ENCODE measurements at regions not wholly inside any gene's neighbourhood (a gene's known extent, or its start where the extent isn't known, plus 50 kb on each side); places are given as distances from the start of the nearest gene placed in this dataset.
"Not testable (repeated sequence)": the region's sequence is repeated elsewhere in the genome, so short reads cannot be mapped to it uniquely, and the experiment has no call there.

DNA sequence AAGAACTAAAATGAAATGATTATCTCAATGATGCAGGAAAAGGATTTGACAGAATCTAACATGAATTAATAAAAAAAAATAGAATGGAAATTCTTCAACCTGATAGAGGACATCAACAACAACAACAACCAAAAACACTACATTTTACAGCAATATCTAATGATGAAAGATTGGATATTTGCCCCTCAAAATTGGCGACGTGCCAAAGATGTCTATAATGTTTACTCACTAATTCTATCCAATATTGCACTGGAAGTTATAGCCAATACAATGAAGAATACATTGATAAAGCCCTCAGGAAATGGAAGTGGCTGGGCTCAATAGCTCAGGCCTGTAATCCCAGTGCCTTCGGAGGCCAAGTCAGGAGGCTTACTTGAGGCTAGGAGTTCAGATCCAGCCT, 99.4 kb upstream of the ANTXRL start:
- not testable (repeated sequence) for H3K4me1 ChIP-seq (ENCODE audit: control insufficient read depth in 3 of 3, insufficient read depth in 3 of 3, low read length in 3 of 3); H3K36me3 ChIP-seq (ENCODE audit: control insufficient read depth in 3 of 3, insufficient read depth in 3 of 3, low read length in 3 of 3); H3K27me3 ChIP-seq (ENCODE audit: control insufficient read depth in 3 of 3, insufficient read depth in 3 of 3, low read length in 3 of 3); H3K27ac ChIP-seq (ENCODE audit: low read depth, low read length); H3K4me3 ChIP-seq (ENCODE audit: low read length in 3 of 3); H3K9ac ChIP-seq (ENCODE audit: low read depth in 1 of 3, low read length in 3 of 3); H3K9me3 ChIP-seq (ENCODE audit: control insufficient read depth in 3 of 3, low read length in 3 of 3)

DNA sequence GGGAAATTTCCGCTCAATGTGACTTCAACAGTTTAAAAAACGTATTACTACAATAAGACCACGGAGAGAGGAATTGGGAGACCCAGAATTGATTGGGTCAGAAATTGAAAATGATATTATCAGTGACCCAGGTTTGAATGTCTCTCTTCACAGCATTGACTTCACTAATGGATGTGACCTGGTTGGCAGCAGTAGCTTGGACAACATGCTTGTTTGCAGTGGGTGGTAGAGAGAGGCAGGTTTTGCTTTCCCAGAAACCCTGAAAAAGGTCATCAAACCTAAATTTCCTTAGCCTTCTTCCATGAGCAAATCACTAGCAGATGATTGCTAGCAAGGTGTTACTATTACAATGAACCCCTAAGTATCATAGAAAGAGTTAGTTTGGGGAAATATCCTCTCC, 89.7 kb upstream of the ANTXRL start:
- no peaks in the 10 kb centered on the region for H3K36me3 ChIP-seq (ENCODE audit: control insufficient read depth in 3 of 3, insufficient read depth in 3 of 3, low read length in 3 of 3)
- no peaks in the 10 kb centered on the region for H3K4me1 ChIP-seq (ENCODE audit: control insufficient read depth in 3 of 3, insufficient read depth in 3 of 3, low read length in 3 of 3)
- H3K27ac ChIP-seq (ENCODE audit: low read depth, low read length): no peak overlapping the region
- H3K4me3 ChIP-seq (ENCODE audit: low read length in 3 of 3): no peak overlapping the region
- no peak overlapping the region for H3K9ac ChIP-seq (ENCODE audit: low read depth in 1 of 3, low read length in 3 of 3)
- H3K9me3 ChIP-seq (ENCODE audit: control insufficient read depth in 3 of 3, low read length in 3 of 3): no peaks in the 10 kb centered on the region
- no peaks in the 10 kb centered on the region for H3K27me3 ChIP-seq (ENCODE audit: control insufficient read depth in 3 of 3, insufficient read depth in 3 of 3, low read length in 3 of 3)

DNA sequence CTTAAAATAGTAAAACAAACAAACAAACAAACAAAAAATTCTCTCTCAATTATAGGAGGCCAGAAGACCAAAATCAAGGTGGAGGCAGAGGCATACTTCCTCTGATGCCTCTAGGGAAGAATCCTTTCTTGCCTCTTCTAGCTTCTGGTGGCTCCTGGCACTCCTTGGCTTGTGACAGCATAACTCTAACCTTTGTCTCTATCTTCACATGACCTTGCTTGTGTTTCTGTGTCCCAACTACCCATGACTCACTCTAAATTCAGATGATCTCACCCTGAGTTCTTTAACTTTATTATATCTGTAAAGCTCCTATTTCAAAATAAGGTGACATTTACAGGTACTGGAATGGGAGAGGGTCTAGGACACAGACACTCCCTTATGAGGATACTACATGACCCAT, 88.3 kb upstream of the ANTXRL start:
- H3K4me1 ChIP-seq (ENCODE audit: control insufficient read depth in 3 of 3, insufficient read depth in 3 of 3, low read length in 3 of 3): no peaks in the 10 kb centered on the region
- no peaks in the 10 kb centered on the region for H3K9me3 ChIP-seq (ENCODE audit: control insufficient read depth in 3 of 3, low read length in 3 of 3)
- no peak overlapping the region for H3K9ac ChIP-seq (ENCODE audit: low read depth in 1 of 3, low read length in 3 of 3)
- no peak overlapping the region for H3K27ac ChIP-seq (ENCODE audit: low read depth, low read length)
- no peak overlapping the region for H3K4me3 ChIP-seq (ENCODE audit: low read length in 3 of 3)
- H3K36me3 ChIP-seq (ENCODE audit: control insufficient read depth in 3 of 3, insufficient read depth in 3 of 3, low read length in 3 of 3): no peaks in the 10 kb centered on the region
- H3K27me3 ChIP-seq (ENCODE audit: control insufficient read depth in 3 of 3, insufficient read depth in 3 of 3, low read length in 3 of 3): no peaks in the 10 kb centered on the region

GRCh38 chr10:46202405-46202804, 84.4 kb upstream of the ANTXRL start:
- not testable (repeated sequence) for H3K4me1 ChIP-seq (ENCODE audit: control insufficient read depth in 3 of 3, insufficient read depth in 3 of 3, low read length in 3 of 3); H3K27ac ChIP-seq (ENCODE audit: low read depth, low read length); H3K4me3 ChIP-seq (ENCODE audit: low read length in 3 of 3); H3K36me3 ChIP-seq (ENCODE audit: control insufficient read depth in 3 of 3, insufficient read depth in 3 of 3, low read length in 3 of 3); H3K27me3 ChIP-seq (ENCODE audit: control insufficient read depth in 3 of 3, insufficient read depth in 3 of 3, low read length in 3 of 3); H3K9ac ChIP-seq (ENCODE audit: low read depth in 1 of 3, low read length in 3 of 3); H3K9me3 ChIP-seq (ENCODE audit: control insufficient read depth in 3 of 3, low read length in 3 of 3)

GRCh38 chr10:46204482-46205102, 82.2 kb upstream of the ANTXRL start:
- H3K36me3 ChIP-seq (ENCODE audit: control insufficient read depth in 3 of 3, insufficient read depth in 3 of 3, low read length in 3 of 3); H3K27ac ChIP-seq (ENCODE audit: low read depth, low read length); H3K4me3 ChIP-seq (ENCODE audit: low read length in 3 of 3); H3K9ac ChIP-seq (ENCODE audit: low read depth in 1 of 3, low read length in 3 of 3); H3K4me1 ChIP-seq (ENCODE audit: control insufficient read depth in 3 of 3, insufficient read depth in 3 of 3, low read length in 3 of 3); H3K9me3 ChIP-seq (ENCODE audit: control insufficient read depth in 3 of 3, low read length in 3 of 3); H3K27me3 ChIP-seq (ENCODE audit: control insufficient read depth in 3 of 3, insufficient read depth in 3 of 3, low read length in 3 of 3): not testable (repeated sequence)

GRCh38 chr10:46210427-46210826, 76.4 kb upstream of the ANTXRL start:
- H3K27me3 ChIP-seq (ENCODE audit: control insufficient read depth in 3 of 3, insufficient read depth in 3 of 3, low read length in 3 of 3); H3K36me3 ChIP-seq (ENCODE audit: control insufficient read depth in 3 of 3, insufficient read depth in 3 of 3, low read length in 3 of 3); H3K27ac ChIP-seq (ENCODE audit: low read depth, low read length); H3K4me3 ChIP-seq (ENCODE audit: low read length in 3 of 3); H3K4me1 ChIP-seq (ENCODE audit: control insufficient read depth in 3 of 3, insufficient read depth in 3 of 3, low read length in 3 of 3); H3K9ac ChIP-seq (ENCODE audit: low read depth in 1 of 3, low read length in 3 of 3); H3K9me3 ChIP-seq (ENCODE audit: control insufficient read depth in 3 of 3, low read length in 3 of 3): not testable (repeated sequence)

- Histone ChIP-seq H3K27me3 (ENCODE audit: control insufficient read depth in 3 of 3, insufficient read depth in 3 of 3, low read length in 3 of 3) (peaks cover 0 to 14% (median 2%) of the 10 kb centered on the region in 3 donors), H3K9ac (ENCODE audit: low read depth in 1 of 3, low read length in 3 of 3) (no peak overlapping the region), H3K27ac (ENCODE audit: low read depth, low read length) (no peak overlapping the region), H3K4me1 (ENCODE audit: control insufficient read depth in 3 of 3, insufficient read depth in 3 of 3, low read length in 3 of 3) (no peaks in the 10 kb centered on the region), H3K9me3 (ENCODE audit: control insufficient read depth in 3 of 3, low read length in 3 of 3) (no peaks in the 10 kb centered on the region), H3K4me3 (ENCODE audit: low read length in 3 of 3) (no peak overlapping the region), H3K36me3 (ENCODE audit: control insufficient read depth in 3 of 3, insufficient read depth in 3 of 3, low read length in 3 of 3) (no peaks in the 10 kb centered on the region)
These were observed 71.4 kb upstream of the ANTXRL start for GRCh38 chr10:46215426-46215825.

- Histone ChIP-seq H3K9ac (ENCODE audit: low read depth in 1 of 3, low read length in 3 of 3) (no peak overlapping the region), H3K4me3 (ENCODE audit: low read length in 3 of 3) (no peak overlapping the region), H3K4me1 (ENCODE audit: control insufficient read depth in 3 of 3, insufficient read depth in 3 of 3, low read length in 3 of 3) (no peaks in the 10 kb centered on the region), H3K27me3 (ENCODE audit: control insufficient read depth in 3 of 3, insufficient read depth in 3 of 3, low read length in 3 of 3) (peaks cover 0 to 14% (median 2%) of the 10 kb centered on the region in 3 donors), H3K9me3 (ENCODE audit: control insufficient read depth in 3 of 3, low read length in 3 of 3) (no peaks in the 10 kb centered on the region), H3K36me3 (ENCODE audit: control insufficient read depth in 3 of 3, insufficient read depth in 3 of 3, low read length in 3 of 3) (no peaks in the 10 kb centered on the region), H3K27ac (ENCODE audit: low read depth, low read length) (no peak overlapping the region)
These were observed 70.7 kb upstream of the ANTXRL start for GRCh38 chr10:46216003-46216634.

- Histone ChIP-seq H3K9me3 (ENCODE audit: control insufficient read depth in 3 of 3, low read length in 3 of 3) (no peaks in the 10 kb centered on the region), H3K36me3 (ENCODE audit: control insufficient read depth in 3 of 3, insufficient read depth in 3 of 3, low read length in 3 of 3) (no peaks in the 10 kb centered on the region), H3K4me1 (ENCODE audit: control insufficient read depth in 3 of 3, insufficient read depth in 3 of 3, low read length in 3 of 3) (no peaks in the 10 kb centered on the region), H3K27ac (ENCODE audit: low read depth, low read length) (no peak overlapping the region), H3K4me3 (ENCODE audit: low read length in 3 of 3) (no peak overlapping the region), H3K27me3 (ENCODE audit: control insufficient read depth in 3 of 3, insufficient read depth in 3 of 3, low read length in 3 of 3) (peaks cover 0 to 14% (median 2%) of the 10 kb centered on the region in 3 donors), H3K9ac (ENCODE audit: low read depth in 1 of 3, low read length in 3 of 3) (no peak overlapping the region)
These were observed 69.7 kb upstream of the ANTXRL start for GRCh38 chr10:46216836-46217751.

All from skeletal muscle tissue (tissue), 3 donors.